A549 (cell line): ENCODE measurements at regions not wholly inside any gene's neighbourhood (a gene's known extent, or its start where the extent isn't known, plus 50 kb on each side); places are given as distances from the start of the nearest gene placed in this dataset.

Source experiments
- ATAC-seq, 2 experiments: fragments of 200-7000 bp in 1 of 2; fragments of >200 bp in 1 of 2; cut with Nextera tagmentation in 1 of 2; cut with Tn5 transposase in 1 of 2; 3 replicates each; pipeline versions ENCODE4 v1.8.0 to v1.9.1; 2018 to 2020; ENCODE audit warnings: mild to moderate bottlenecking in 1 of 2, moderate library complexity in 1 of 2
- CTCF ChIA-PET: fragments of 300-600 bp; sonication (Branson Sonifier 250); formaldehyde crosslinking; extraction: SDS; loops from one replicate; lab custom pipeline; 2021; ENCODE audit warnings: antibody characterized with exemption, inconsistent platforms; lab: Yijun Ruan, JAX
- POLR2A ChIA-PET: fragments of 350-600 bp; formaldehyde crosslinking; extraction: SDS; loops from one replicate; lab custom pipeline; 2021; ENCODE audit warnings: antibody characterized with exemption, inconsistent platforms; lab: Yijun Ruan, JAX
- DNase-seq, 2 experiments: peaks; one replicate each; pipeline versions ENCODE4 v3.0.0 to v3.0.0-alpha.2; 2011 to 2016; ENCODE audit warnings: low read depth in 1 of 2, low spot score in 1 of 2
- FAIRE-seq: peaks from 2 replicates; lab custom pipeline; 2011; peaks lifted over from hg19 to GRCh38; lab: Jason Lieb, UNC
- H3K27ac ChIP-seq, 2 experiments: fragments of >200 bp; sonication (Bioruptor Twin); formaldehyde crosslinking; 3 replicates each; pipeline ENCODE4 v1.5.1; 2016 to 2017
- H3K4me1 ChIP-seq: fragments of >200 bp; sonication (Bioruptor Twin); formaldehyde crosslinking; 3 replicates; pipeline ENCODE4 v1.6.1; 2016
- H3K4me2 ChIP-seq: fragments of >200 bp; sonication (Bioruptor Twin); formaldehyde crosslinking; 3 replicates; pipeline ENCODE4 v1.6.1; 2016
- H3K4me3 ChIP-seq: fragments of >200 bp; sonication (Bioruptor Twin); formaldehyde crosslinking; 3 replicates; pipeline ENCODE4 v1.5.1; 2016
- H3K9me3 ChIP-seq: fragments of >200 bp; sonication (Bioruptor Twin); formaldehyde crosslinking; 3 replicates; pipeline ENCODE4 v1.6.1; 2016
- CEBPB ChIP-seq, 2 experiments: fragments of >200 bp in 1 of 2; sonication (Bioruptor Twin) in 1 of 2; formaldehyde crosslinking in 1 of 2; IDR thresholded peaks; 2 replicates each; pipeline ENCODE4 v1.6.1; 2012 to 2016
- CHD2 ChIP-seq: fragments of 150-350 bp; IDR thresholded peaks from 2 replicates; pipeline ENCODE4 v1.6.1; 2014; ENCODE audit warnings: low read length; ENCODE audit not compliant: partially characterized antibody
- CHD4 ChIP-seq: fragments of 200-600 bp; sonication (generic); IDR thresholded peaks from 2 replicates; pipeline ENCODE4 v1.6.1; 2016; ENCODE audit warnings: antibody characterized with exemption, mild to moderate bottlenecking, borderline replicate concordance
- E2F6 ChIP-seq: IDR thresholded peaks from 2 replicates; pipeline ENCODE4 v1.6.1; 2012; ENCODE audit warnings: low read depth, borderline replicate concordance
- EHMT2 ChIP-seq: fragments of 200-600 bp; sonication (generic); IDR thresholded peaks from 2 replicates; pipeline ENCODE4 v1.6.1; 2016; ENCODE audit warnings: antibody characterized with exemption, low read depth, mild to moderate bottlenecking, moderate library complexity
- ESRRA ChIP-seq: fragments of 150-350 bp; IDR thresholded peaks from 2 replicates; pipeline ENCODE4 v1.6.1; 2014; ENCODE audit warnings: mild to moderate bottlenecking, low read length, borderline replicate concordance
- FOSB ChIP-seq: fragments of 250-450 bp; sonication (Bioruptor Pico); IDR thresholded peaks from 2 replicates; pipeline ENCODE4 v1.5.0; 2020; ENCODE audit warnings: mild to moderate bottlenecking, moderate library complexity
- FOXS1 ChIP-seq: fragments of 250-450 bp; sonication (Bioruptor Pico); IDR thresholded peaks from 2 replicates; pipeline ENCODE4 v1.5.0; 2020; ENCODE audit warnings: mild to moderate bottlenecking, moderate library complexity
- HOXB13 ChIP-seq: fragments of 250-450 bp; sonication (Bioruptor Pico); IDR thresholded peaks from 2 replicates; pipeline ENCODE4 v1.5.0; 2020; ENCODE audit warnings: low read depth, mild to moderate bottlenecking, moderate library complexity
- JUNB ChIP-seq: fragments of >200 bp; sonication (Bioruptor Twin); formaldehyde crosslinking; IDR thresholded peaks from 2 replicates; pipeline ENCODE4 v1.6.1; 2016
- KDM5A ChIP-seq: fragments of 200-600 bp; sonication (generic); IDR thresholded peaks from 2 replicates; pipeline ENCODE4 v1.6.1; 2016; ENCODE audit warnings: antibody characterized with exemption, mild to moderate bottlenecking
- MAFK ChIP-seq: fragments of 450-650 bp; IDR thresholded peaks from 2 replicates; pipeline ENCODE4 v1.6.1; 2014; ENCODE audit not compliant: partially characterized antibody
- NPAS2 ChIP-seq: fragments of 250-450 bp; sonication (Bioruptor Pico); IDR thresholded peaks from 2 replicates; pipeline ENCODE4 v1.8.0; 2022; ENCODE audit warnings: mild to moderate bottlenecking, moderate library complexity, borderline replicate concordance
- NR3C1 ChIP-seq: fragments of >200 bp; sonication (Bioruptor Twin); formaldehyde crosslinking; IDR thresholded peaks from 3 replicates; pipeline ENCODE4 v1.6.1; 2017
- POLR2A ChIP-seq: IDR thresholded peaks from 2 replicates; pipeline ENCODE4 v1.6.1; 2012; ENCODE audit warnings: mild to moderate bottlenecking, low read length
- RCOR1 ChIP-seq: fragments of 150-350 bp; IDR thresholded peaks from 2 replicates; pipeline ENCODE4 v1.6.1; 2014; ENCODE audit warnings: antibody characterized with exemption, low read length, low read depth
- SMC3 ChIP-seq: fragments of >200 bp; sonication (Bioruptor Twin); formaldehyde crosslinking; IDR thresholded peaks from 3 replicates; pipeline ENCODE4 v1.6.1; 2018; ENCODE audit warnings: inconsistent platforms
- SREBF2 ChIP-seq: fragments of 450-650 bp; IDR thresholded peaks from 2 replicates; pipeline ENCODE4 v1.6.1; 2014; ENCODE audit warnings: mild to moderate bottlenecking, moderate library complexity
- TP53 ChIP-seq: fragments of 250-450 bp; sonication (Bioruptor Pico); IDR thresholded peaks from 2 replicates; pipeline ENCODE4 v1.5.0; 2021; ENCODE audit warnings: mild to moderate bottlenecking, moderate library complexity
- ZSCAN20 ChIP-seq: fragments of 250-450 bp; sonication (Bioruptor Pico); IDR thresholded peaks from 2 replicates; pipeline ENCODE4 v1.8.0; 2022; ENCODE audit warnings: mild to moderate bottlenecking, moderate library complexity
- WGBS: methylation state at CpG from one replicate; pipeline ENCODE4 v1.1.6; 2017; ENCODE audit errors: missing lambda C conversion rate; 5-methylcytosine and 5-hydroxymethylcytosine counted together
- TF ChIP-seq, protein P1 (sequence below): fragments of >200 bp; sonication (Bioruptor Twin); formaldehyde crosslinking; IDR thresholded peaks from 3 replicates; pipeline ENCODE4 v1.6.1; 2016
- TF ChIP-seq, protein P2 (sequence below): IDR thresholded peaks from 2 replicates; pipeline ENCODE4 v1.6.1; 2012
- TF ChIP-seq, protein P3 (sequence below): fragments of 200-600 bp; sonication (generic); IDR thresholded peaks from 2 replicates; pipeline ENCODE4 v1.6.1; 2016; ENCODE audit warnings: antibody characterized with exemption, mild to moderate bottlenecking, moderate library complexity

DNA sequence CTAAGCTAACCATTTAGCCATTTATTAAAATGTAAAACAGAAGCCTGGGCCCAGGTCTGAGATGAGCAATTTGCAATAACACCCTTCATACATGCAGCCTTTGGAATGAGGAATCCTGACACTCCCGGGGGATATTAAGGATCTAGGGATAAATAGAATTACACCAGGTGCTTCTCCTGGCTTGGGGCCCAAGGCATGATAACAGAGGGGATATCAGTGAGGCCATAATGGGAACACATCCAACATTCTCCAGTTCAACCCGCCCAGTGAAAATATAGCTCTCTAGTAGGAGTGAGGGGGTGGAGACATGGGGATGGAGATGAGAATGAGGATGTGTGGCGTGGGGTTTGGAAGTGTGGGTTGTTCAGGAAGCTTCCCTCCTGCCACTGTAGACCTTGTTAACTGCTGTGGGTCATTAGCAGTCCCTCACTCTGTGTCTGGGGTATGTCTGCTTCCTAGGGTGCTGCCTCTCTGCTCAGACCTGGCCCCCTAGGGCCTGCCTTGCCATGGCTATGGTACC lies 57.9 kb upstream of the KANK4 start:
- no peaks in the 10 kb centered on the region for H3K9me3 ChIP-seq
- POLR2A ChIA-PET: no interaction called here
- 56% methylated on average over 3 of the region's 3 CpGs for WGBS
- H3K4me1 ChIP-seq: no peaks in the 10 kb centered on the region
- CTCF ChIA-PET: interaction anchor here (1.1 to 1.7 kb wide), 2 partner anchors 30 to 201 kb away, joined by 3 to 4 read pairs; no protein-coding TSS in a partner anchor
- H3K27ac ChIP-seq: no peak overlapping the region
- DNase-seq: no peak
- H3K4me2 ChIP-seq: no peak overlapping the region
- H3K4me3 ChIP-seq: no peak overlapping the region
- no peak for FAIRE-seq
- no peak for ATAC-seq
- TF ChIP-seq RCOR1: no peak
- TF ChIP-seq POLR2A: no peak

- ChIA-PET POLR2A (no interaction called here), CTCF (no interaction called here)
- FAIRE-seq: no peak
- H3K27ac ChIP-seq: no peak overlapping the region
- no peak for ATAC-seq
- H3K4me2 ChIP-seq: no peak overlapping the region
- H3K9me3 ChIP-seq: no peaks in the 10 kb centered on the region
- 57% methylated on average over 5 of the region's 5 CpGs for WGBS
- TF ChIP-seq FOSB (CRISPR knock-in tag) (no peak), NR3C1 (no peak), RCOR1 (no peak), SMC3 (no peak), SREBF2 (no peak), E2F6 (no peak)
- TF ChIP-seq, all 56 proteins: peak for 0
- no peak for DNase-seq
- H3K4me3 ChIP-seq: no peak overlapping the region
- 0 out of 3 replicates have a peak, but pooled peaks cover 3% of the 10 kb centered on the region for H3K4me1 ChIP-seq
Measured at GRCh38 chr1:62380181-62380580, 56.7 kb upstream of the USP1 start.

DNA sequence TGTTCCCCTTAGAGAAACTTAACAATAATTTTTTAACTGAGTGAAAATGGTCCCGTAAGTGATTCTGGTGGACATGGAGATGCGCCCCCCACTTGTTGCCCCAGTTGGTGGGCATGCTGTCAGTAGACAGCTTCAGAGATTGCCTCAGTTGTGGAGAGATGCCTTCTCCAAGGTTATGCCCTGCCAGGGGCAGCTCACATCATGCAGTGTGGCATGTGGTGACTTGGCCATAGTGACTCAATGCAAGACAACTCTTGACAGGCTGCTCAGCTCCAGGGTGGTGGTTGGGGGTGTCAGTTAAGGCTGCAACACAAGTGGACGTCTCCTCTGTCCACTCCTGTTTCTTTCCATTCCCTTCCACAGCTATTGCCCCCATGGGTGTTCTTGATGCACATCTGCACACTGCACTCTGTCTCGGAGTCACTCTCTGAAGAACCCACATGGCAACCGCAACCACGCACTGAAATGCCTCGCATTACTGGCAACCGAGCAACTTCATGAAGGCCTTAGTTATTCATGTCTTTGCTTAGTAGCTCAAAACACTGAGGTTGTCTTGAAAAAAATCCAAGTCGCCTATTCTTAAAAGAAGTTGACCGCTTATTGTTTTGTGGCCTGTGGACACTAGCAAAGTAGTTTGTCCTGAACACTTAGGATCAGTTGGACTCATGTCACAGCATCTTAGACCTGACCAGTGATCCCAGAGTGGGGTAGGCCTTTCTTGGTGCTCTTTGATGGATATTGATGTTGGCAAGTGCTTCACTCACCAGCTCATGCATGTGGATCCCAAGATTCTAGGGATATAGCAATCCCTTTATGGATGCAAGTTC lies 54.8 kb upstream of the USP1 start:
- Histone ChIP-seq H3K9me3 (no peaks in the 10 kb centered on the region), H3K27ac (no peak overlapping the region), H3K4me3 (no peak overlapping the region), H3K4me2 (no peak overlapping the region), H3K4me1 (0 out of 3 replicates have a peak, but pooled peaks cover 3% of the 10 kb centered on the region)
- no peak for FAIRE-seq
- DNase-seq: no peak
- WGBS: 87% methylated on average over 10 of the region's 10 CpGs
- ChIA-PET POLR2A (no interaction called here), CTCF (no interaction called here)
- ATAC-seq: no peak
- TF ChIP-seq POLR2A (no peak), NPAS2 (CRISPR knock-in tag) (no peak), KDM5A (no peak), CEBPB (IDR thresholded peaks at IDR 0.05) (no peak), CHD4 (no peak), SMC3 (no peak), CHD2 (no peak), FOXS1 (no peak), ESRRA (no peak)
- TF ChIP-seq, protein P1, sequence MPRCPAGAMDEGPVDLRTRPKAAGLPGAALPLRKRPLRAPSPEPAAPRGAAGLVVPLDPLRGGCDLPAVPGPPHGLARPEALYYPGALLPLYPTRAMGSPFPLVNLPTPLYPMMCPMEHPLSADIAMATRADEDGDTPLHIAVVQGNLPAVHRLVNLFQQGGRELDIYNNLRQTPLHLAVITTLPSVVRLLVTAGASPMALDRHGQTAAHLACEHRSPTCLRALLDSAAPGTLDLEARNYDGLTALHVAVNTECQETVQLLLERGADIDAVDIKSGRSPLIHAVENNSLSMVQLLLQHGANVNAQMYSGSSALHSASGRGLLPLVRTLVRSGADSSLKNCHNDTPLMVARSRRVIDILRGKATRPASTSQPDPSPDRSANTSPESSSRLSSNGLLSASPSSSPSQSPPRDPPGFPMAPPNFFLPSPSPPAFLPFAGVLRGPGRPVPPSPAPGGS: no peak
- TF ChIP-seq, protein P2, sequence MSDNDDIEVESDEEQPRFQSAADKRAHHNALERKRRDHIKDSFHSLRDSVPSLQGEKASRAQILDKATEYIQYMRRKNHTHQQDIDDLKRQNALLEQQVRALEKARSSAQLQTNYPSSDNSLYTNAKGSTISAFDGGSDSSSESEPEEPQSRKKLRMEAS: no peak

DNA sequence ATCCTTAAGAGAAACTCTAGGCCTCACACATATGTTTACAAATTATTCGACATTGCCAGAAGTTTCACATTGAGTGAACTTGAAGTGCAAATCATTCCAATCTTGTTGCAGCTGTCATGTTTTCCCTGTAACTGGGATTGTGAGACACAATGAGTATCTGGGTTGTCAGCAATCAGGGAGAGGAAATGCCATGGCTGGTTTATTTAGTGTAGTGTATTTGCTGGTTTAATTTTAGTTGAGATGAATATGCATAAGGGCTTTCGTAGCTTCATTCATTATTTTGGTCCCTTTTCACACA lies 54.2 kb upstream of the USP1 start:
- H3K27ac ChIP-seq: no peak overlapping the region
- no peak overlapping the region for H3K4me2 ChIP-seq
- no peak for FAIRE-seq
- H3K4me3 ChIP-seq: no peak overlapping the region
- CTCF ChIA-PET: no interaction called here
- POLR2A ChIA-PET: no interaction called here
- DNase-seq: no peak
- no peak for ATAC-seq
- no peaks in the 10 kb centered on the region for H3K9me3 ChIP-seq
- TF ChIP-seq TP53: no peak
- TF ChIP-seq, protein P3, sequence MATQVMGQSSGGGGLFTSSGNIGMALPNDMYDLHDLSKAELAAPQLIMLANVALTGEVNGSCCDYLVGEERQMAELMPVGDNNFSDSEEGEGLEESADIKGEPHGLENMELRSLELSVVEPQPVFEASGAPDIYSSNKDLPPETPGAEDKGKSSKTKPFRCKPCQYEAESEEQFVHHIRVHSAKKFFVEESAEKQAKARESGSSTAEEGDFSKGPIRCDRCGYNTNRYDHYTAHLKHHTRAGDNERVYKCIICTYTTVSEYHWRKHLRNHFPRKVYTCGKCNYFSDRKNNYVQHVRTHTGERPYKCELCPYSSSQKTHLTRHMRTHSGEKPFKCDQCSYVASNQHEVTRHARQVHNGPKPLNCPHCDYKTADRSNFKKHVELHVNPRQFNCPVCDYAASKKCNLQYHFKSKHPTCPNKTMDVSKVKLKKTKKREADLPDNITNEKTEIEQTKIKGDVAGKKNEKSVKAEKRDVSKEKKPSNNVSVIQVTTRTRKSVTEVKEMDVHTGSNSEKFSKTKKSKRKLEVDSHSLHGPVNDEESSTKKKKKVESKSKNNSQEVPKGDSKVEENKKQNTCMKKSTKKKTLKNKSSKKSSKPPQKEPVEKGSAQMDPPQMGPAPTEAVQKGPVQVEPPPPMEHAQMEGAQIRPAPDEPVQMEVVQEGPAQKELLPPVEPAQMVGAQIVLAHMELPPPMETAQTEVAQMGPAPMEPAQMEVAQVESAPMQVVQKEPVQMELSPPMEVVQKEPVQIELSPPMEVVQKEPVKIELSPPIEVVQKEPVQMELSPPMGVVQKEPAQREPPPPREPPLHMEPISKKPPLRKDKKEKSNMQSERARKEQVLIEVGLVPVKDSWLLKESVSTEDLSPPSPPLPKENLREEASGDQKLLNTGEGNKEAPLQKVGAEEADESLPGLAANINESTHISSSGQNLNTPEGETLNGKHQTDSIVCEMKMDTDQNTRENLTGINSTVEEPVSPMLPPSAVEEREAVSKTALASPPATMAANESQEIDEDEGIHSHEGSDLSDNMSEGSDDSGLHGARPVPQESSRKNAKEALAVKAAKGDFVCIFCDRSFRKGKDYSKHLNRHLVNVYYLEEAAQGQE: no peak
- TF ChIP-seq MAFK: no peak
- TF ChIP-seq, protein P2: no peak
- no peak for TF ChIP-seq JUNB
- no peak for TF ChIP-seq HOXB13
- TF ChIP-seq CHD2: no peak
- TF ChIP-seq FOSB (CRISPR knock-in tag): no peak
- TF ChIP-seq ZSCAN20 (CRISPR knock-in tag): no peak
- TF ChIP-seq EHMT2: no peak
- no peak for TF ChIP-seq E2F6
- no peak for TF ChIP-seq RCOR1
- TF ChIP-seq, all 56 proteins: peak for 0
- 0 out of 3 replicates have a peak, but pooled peaks cover 3% of the 10 kb centered on the region for H3K4me1 ChIP-seq
- 60% methylated on average over 2 of the region's 2 CpGs for WGBS
